ENCODE measurements at regions not wholly inside any gene's neighbourhood (a gene's known extent, or its start where the extent isn't known, plus 50 kb on each side); places are given as distances from the start of the nearest gene placed in this dataset.

DNA sequence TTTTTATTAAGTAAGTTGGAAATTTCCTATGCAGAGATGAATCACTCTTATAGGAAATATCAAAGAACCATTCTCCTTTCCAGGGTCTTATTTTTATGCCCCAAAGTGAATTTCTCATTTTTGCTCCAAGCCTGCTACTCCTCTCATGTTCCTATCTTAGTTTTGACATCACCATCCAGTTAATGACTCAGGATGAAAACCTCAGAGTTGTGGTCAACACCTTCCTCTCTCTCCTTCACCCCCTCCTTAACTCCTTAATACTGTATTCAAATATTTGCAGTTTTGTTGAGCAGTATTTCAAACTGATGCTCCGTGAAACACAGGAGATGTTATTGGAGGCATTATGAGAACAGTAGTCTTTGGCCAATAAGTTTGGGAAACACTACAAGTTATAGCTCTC lies 64.1 kb downstream of the NRN1 start:
- Histone ChIP-seq H2AFZ (ENCODE audit: low read depth, low read length) (no peak overlapping the region), H4K20me1 (replicated peaks; ENCODE audit: control insufficient read depth, insufficient read depth, low read length) (no peaks in the 10 kb centered on the region), H3K36me3 (ENCODE audit: control insufficient read depth, insufficient read depth, low read length) (no peaks in the 10 kb centered on the region), H3K4me1 (replicated peaks in 1 of 2; ENCODE audit: control insufficient read depth in 2 of 2, insufficient read depth in 2 of 2, low read length in 2 of 2) (no peaks in the 10 kb centered on the region), H3K9me1 (ENCODE audit: control insufficient read depth, insufficient read depth, low read length) (no peaks in the 10 kb centered on the region), H3K27ac (ENCODE audit: extremely low read depth, low read depth, low read length) (no peak overlapping the region), H3K4me3 (no peak overlapping the region), H3K9me3 (replicated peaks; ENCODE audit: control insufficient read depth, insufficient read depth, low read depth, low read length) (no peaks in the 10 kb centered on the region), H3K4me2 (ENCODE audit: insufficient read depth, low read length) (no peak overlapping the region), H3K9ac (ENCODE audit: insufficient read depth in 1 of 2, low read depth in 2 of 2, low read length in 2 of 2) (no peak overlapping the region), H3K79me2 (ENCODE audit: control insufficient read depth, insufficient read depth, low read length) (no peaks in the 10 kb centered on the region), H3K27me3 (ENCODE audit: control insufficient read depth in 2 of 2, insufficient read depth in 2 of 2, low read length in 2 of 2) (peaks cover 1 to 6% of the 10 kb centered on the region in 2 experiments; a peak in 1 of 5 replicates)
- FAIRE-seq (no peak), DNase-seq (ENCODE audit: extremely low read depth in 1 of 4, low spot score in 3 of 4) (no peak), ATAC-seq (no peak)
- ChIA-PET POLR2A (no interaction called here), CTCF (ENCODE audit: low intra/inter-chr PET ratio) (no interaction called here)
- WGBS (ENCODE audit: insufficient coverage, low coverage, missing lambda C conversion rate) = 0% methylated on average over 1 of the region's 1 CpG
- intact Hi-C loops (cut with micrococcal nuclease) = no loop called here
- BruUV-seq (replicated peaks) = no TSS peak
- in situ Hi-C loops (cut with MboI) = no loop called here
- no peak for TF ChIP-seq HDAC6 (IDR thresholded peaks at IDR 0.05; ENCODE audit: low read depth, low read length)
- TF ChIP-seq JUNB (CRISPR knock-in tag; conservative IDR thresholded peaks at IDR 0.05) = no peak
- TF ChIP-seq, protein P1, sequence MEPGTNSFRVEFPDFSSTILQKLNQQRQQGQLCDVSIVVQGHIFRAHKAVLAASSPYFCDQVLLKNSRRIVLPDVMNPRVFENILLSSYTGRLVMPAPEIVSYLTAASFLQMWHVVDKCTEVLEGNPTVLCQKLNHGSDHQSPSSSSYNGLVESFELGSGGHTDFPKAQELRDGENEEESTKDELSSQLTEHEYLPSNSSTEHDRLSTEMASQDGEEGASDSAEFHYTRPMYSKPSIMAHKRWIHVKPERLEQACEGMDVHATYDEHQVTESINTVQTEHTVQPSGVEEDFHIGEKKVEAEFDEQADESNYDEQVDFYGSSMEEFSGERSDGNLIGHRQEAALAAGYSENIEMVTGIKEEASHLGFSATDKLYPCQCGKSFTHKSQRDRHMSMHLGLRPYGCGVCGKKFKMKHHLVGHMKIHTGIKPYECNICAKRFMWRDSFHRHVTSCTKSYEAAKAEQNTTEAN (CRISPR knock-in tag; IDR thresholded peaks at IDR 0.05) = no peak
- TF ChIP-seq HDAC3 (IDR thresholded peaks at IDR 0.05; ENCODE audit: borderline replicate concordance, partially characterized antibody) = no peak
- TF ChIP-seq, protein P2, sequence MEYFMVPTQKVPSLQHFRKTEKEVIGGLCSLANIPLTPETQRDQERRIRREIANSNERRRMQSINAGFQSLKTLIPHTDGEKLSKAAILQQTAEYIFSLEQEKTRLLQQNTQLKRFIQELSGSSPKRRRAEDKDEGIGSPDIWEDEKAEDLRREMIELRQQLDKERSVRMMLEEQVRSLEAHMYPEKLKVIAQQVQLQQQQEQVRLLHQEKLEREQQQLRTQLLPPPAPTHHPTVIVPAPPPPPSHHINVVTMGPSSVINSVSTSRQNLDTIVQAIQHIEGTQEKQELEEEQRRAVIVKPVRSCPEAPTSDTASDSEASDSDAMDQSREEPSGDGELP (CRISPR knock-in tag; IDR thresholded peaks at IDR 0.05; ENCODE audit: borderline replicate concordance) = no peak
- TF ChIP-seq, protein P3, sequence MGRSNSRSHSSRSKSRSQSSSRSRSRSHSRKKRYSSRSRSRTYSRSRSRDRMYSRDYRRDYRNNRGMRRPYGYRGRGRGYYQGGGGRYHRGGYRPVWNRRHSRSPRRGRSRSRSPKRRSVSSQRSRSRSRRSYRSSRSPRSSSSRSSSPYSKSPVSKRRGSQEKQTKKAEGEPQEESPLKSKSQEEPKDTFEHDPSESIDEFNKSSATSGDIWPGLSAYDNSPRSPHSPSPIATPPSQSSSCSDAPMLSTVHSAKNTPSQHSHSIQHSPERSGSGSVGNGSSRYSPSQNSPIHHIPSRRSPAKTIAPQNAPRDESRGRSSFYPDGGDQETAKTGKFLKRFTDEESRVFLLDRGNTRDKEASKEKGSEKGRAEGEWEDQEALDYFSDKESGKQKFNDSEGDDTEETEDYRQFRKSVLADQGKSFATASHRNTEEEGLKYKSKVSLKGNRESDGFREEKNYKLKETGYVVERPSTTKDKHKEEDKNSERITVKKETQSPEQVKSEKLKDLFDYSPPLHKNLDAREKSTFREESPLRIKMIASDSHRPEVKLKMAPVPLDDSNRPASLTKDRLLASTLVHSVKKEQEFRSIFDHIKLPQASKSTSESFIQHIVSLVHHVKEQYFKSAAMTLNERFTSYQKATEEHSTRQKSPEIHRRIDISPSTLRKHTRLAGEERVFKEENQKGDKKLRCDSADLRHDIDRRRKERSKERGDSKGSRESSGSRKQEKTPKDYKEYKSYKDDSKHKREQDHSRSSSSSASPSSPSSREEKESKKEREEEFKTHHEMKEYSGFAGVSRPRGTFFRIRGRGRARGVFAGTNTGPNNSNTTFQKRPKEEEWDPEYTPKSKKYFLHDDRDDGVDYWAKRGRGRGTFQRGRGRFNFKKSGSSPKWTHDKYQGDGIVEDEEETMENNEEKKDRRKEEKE (IDR thresholded peaks at IDR 0.05; ENCODE audit: borderline replicate concordance in 1 of 2, control insufficient read depth in 1 of 2, low read depth in 2 of 2, low read length in 1 of 2) = no peak
- TF ChIP-seq, protein P4, sequence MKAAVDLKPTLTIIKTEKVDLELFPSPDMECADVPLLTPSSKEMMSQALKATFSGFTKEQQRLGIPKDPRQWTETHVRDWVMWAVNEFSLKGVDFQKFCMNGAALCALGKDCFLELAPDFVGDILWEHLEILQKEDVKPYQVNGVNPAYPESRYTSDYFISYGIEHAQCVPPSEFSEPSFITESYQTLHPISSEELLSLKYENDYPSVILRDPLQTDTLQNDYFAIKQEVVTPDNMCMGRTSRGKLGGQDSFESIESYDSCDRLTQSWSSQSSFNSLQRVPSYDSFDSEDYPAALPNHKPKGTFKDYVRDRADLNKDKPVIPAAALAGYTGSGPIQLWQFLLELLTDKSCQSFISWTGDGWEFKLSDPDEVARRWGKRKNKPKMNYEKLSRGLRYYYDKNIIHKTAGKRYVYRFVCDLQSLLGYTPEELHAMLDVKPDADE (conservative IDR thresholded peaks at IDR 0.05; ENCODE audit: control insufficient read depth, low read depth, low read length) = no peak
- no peak for TF ChIP-seq ZNF551 (CRISPR knock-in tag; IDR thresholded peaks at IDR 0.05)
- TF ChIP-seq HMG20A (CRISPR knock-in tag; conservative IDR thresholded peaks at IDR 0.05) = no peak
- no peak for TF ChIP-seq NBN (IDR thresholded peaks at IDR 0.05; ENCODE audit: low read depth)
- no peak for TF ChIP-seq NFXL1 (CRISPR knock-in tag; IDR thresholded peaks at IDR 0.05)
- TF ChIP-seq CBX8 (IDR thresholded peaks at IDR 0.05; ENCODE audit: borderline replicate concordance, extremely low read depth, low read depth, low read length, poor library complexity, severe bottlenecking) = no peak
- no peak for TF ChIP-seq C11orf30 (IDR thresholded peaks at IDR 0.05; ENCODE audit: low read depth)
- no peak for TF ChIP-seq ZBTB1 (CRISPR knock-in tag; IDR thresholded peaks at IDR 0.05; ENCODE audit: borderline replicate concordance, low read depth)
- no peak for TF ChIP-seq HDAC1 (IDR thresholded peaks at IDR 0.05)
- TF ChIP-seq SP1 (CRISPR knock-in tag; IDR thresholded peaks at IDR 0.05) = no peak
- TF ChIP-seq MTA2 (IDR thresholded peaks at IDR 0.05; ENCODE audit: low read depth) = no peak

Measured in K562 (cell line).